Activated T-helper 2 cell treated with anti-CD3 and anti-CD28 coated beads, Interferon-gamma antibody, Interleukin-2, Interleukin-4, amounts not matched to agents 10 μg/mL and 5 μg/mL and 100 μg/mL, durations not matched to agents 14 hours and 24 hours and 36 hours (primary cell): ENCODE measurements at regions not wholly inside any gene's neighbourhood (a gene's known extent, or its start where the extent isn't known, plus 50 kb on each side); places are given as distances from the start of the nearest gene placed in this dataset.
"Not testable (repeated sequence)": the region's sequence is repeated elsewhere in the genome, so short reads cannot be mapped to it uniquely, and the experiment has no call there.

Experiments used
- DNase-seq: peaks from one replicate; pipeline ENCODE4 v3.0.0; 2021; ENCODE audit warnings: low spot score
- H3K27ac Mint-ChIP-seq: one replicate; pipeline ENCODE4 v1.8.0; 2021; ENCODE audit warnings: mixed read lengths
- H3K27me3 Mint-ChIP-seq: one replicate; pipeline ENCODE4 v1.8.0; 2021; ENCODE audit warnings: low read depth, mixed read lengths
- H3K36me3 Mint-ChIP-seq: one replicate; pipeline ENCODE4 v1.8.0; 2021; ENCODE audit warnings: low read depth, mixed read lengths
- H3K4me1 Mint-ChIP-seq: one replicate; pipeline ENCODE4 v1.8.0; 2021; ENCODE audit warnings: low read depth, mixed read lengths
- H3K4me3 Mint-ChIP-seq: one replicate; pipeline ENCODE4 v1.8.0; 2021; ENCODE audit warnings: low read depth, mild to moderate bottlenecking, moderate library complexity, mixed read lengths
- H3K9me3 Mint-ChIP-seq: one replicate; pipeline ENCODE4 v1.8.0; 2021; ENCODE audit warnings: mixed read lengths
- intact Hi-C: fragments of 100-400 bp; cut with micrococcal nuclease; formaldehyde crosslinking; loops from one replicate; pipeline ENCODE4 v1.15.1; 2023

GRCh38 chr6:863127-863526, 170.2 kb upstream of the EXOC2 start:
- H3K27me3 Mint-ChIP-seq, H3K4me1 Mint-ChIP-seq, H3K27ac Mint-ChIP-seq, intact Hi-C loops, H3K36me3 Mint-ChIP-seq, DNase-seq, H3K4me3 Mint-ChIP-seq, H3K9me3 Mint-ChIP-seq: not testable (repeated sequence)

GRCh38 chr6:859936-860335, 167.0 kb upstream of the EXOC2 start:
- no peak overlapping the region for H3K4me3 Mint-ChIP-seq
- intact Hi-C loops: no loop called here
- H3K9me3 Mint-ChIP-seq: no peaks in the 10 kb centered on the region
- H3K4me1 Mint-ChIP-seq: no peaks in the 10 kb centered on the region
- no peak for DNase-seq
- H3K27ac Mint-ChIP-seq: no peak overlapping the region
- H3K36me3 Mint-ChIP-seq: no peaks in the 10 kb centered on the region
- no peaks in the 10 kb centered on the region for H3K27me3 Mint-ChIP-seq

DNA sequence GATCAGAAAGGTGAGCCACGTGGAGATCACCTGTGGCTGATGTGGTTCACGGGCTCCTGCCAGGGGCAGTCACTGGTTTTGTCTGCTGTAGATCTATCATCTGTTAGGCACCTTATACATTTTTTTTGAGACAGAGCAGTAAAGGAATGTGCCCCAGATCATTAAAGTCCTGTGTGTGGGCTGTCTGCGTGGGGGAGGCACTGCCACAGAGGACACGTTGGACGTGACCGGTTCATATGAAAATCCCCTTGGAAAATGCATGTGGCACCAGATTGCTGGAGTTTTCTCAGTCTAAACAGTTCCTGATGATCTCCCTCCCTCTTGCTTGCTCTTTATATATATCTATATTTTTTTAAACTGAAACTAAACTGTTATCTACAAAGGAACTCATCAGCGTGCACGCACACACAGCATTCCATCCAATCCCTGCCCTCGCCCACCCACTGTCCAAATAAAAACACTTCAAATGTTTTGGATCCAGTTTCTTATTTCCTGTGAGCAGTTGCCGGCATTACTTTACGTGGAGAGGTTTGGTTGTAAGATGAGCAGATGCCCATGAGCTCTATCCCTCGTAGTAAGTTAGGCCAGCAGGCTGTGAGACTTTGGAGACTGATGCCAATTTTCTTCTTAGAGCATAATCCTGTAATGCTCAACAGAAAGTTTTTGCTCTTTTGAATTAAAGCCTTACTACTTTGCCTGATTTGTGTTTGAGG, 161.6 kb upstream of the EXOC2 start:
- no peaks in the 10 kb centered on the region for H3K4me1 Mint-ChIP-seq
- no peaks in the 10 kb centered on the region for H3K36me3 Mint-ChIP-seq
- peaks cover 3% of the 10 kb centered on the region for H3K27me3 Mint-ChIP-seq

GRCh38 chr6:852216-852615, 159.3 kb upstream of the EXOC2 start:
- not testable (repeated sequence) for H3K4me1 Mint-ChIP-seq, H3K27ac Mint-ChIP-seq, H3K36me3 Mint-ChIP-seq

More for the DNA sequence above, 161.6 kb upstream of the EXOC2 start:
- Mint-ChIP-seq H3K9me3 (no peaks in the 10 kb centered on the region), H3K27ac (no peak overlapping the region), H3K4me3 (no peak overlapping the region)
- intact Hi-C loops: no loop called here
- no peak for DNase-seq

GRCh38 chr6:849075-849506, 156.2 kb upstream of the EXOC2 start:
- peaks cover 3% of the 10 kb centered on the region for H3K27me3 Mint-ChIP-seq
- no peaks in the 10 kb centered on the region for H3K36me3 Mint-ChIP-seq
- no peak overlapping the region for H3K4me3 Mint-ChIP-seq
- H3K27ac Mint-ChIP-seq: no peak overlapping the region
- H3K4me1 Mint-ChIP-seq: no peaks in the 10 kb centered on the region
- intact Hi-C loops: no loop called here
- no peak for DNase-seq
- H3K9me3 Mint-ChIP-seq: no peaks in the 10 kb centered on the region

More at GRCh38 chr6:852216-852615, 159.3 kb upstream of the EXOC2 start:
- DNase-seq, intact Hi-C loops, H3K9me3 Mint-ChIP-seq, H3K27me3 Mint-ChIP-seq, H3K4me3 Mint-ChIP-seq: not testable (repeated sequence)

GRCh38 chr6:845566-845965, 152.6 kb upstream of the EXOC2 start:
- H3K27me3 Mint-ChIP-seq: peaks cover 8% of the 10 kb centered on the region
- no peak overlapping the region for H3K4me3 Mint-ChIP-seq
- H3K4me1 Mint-ChIP-seq: no peaks in the 10 kb centered on the region
- intact Hi-C loops: no loop called here
- no peaks in the 10 kb centered on the region for H3K9me3 Mint-ChIP-seq
- H3K27ac Mint-ChIP-seq: no peak overlapping the region
- no peaks in the 10 kb centered on the region for H3K36me3 Mint-ChIP-seq
- DNase-seq: no peak

- Mint-ChIP-seq H3K4me1 (no peaks in the 10 kb centered on the region), H3K27ac (no peak overlapping the region), H3K4me3 (no peak overlapping the region), H3K27me3 (peaks cover 9% of the 10 kb centered on the region), H3K9me3 (no peaks in the 10 kb centered on the region), H3K36me3 (no peaks in the 10 kb centered on the region)
- DNase-seq: no peak
- intact Hi-C loops: no loop called here
Measured at GRCh38 chr6:845101-845500, 152.2 kb upstream of the EXOC2 start.

- H3K36me3 Mint-ChIP-seq: no peaks in the 10 kb centered on the region
- no peaks in the 10 kb centered on the region for H3K9me3 Mint-ChIP-seq
- DNase-seq: no peak
- H3K27ac Mint-ChIP-seq: no peak overlapping the region
- intact Hi-C loops: no loop called here
- H3K4me3 Mint-ChIP-seq: no peak overlapping the region
- no peaks in the 10 kb centered on the region for H3K4me1 Mint-ChIP-seq
- H3K27me3 Mint-ChIP-seq: peaks cover 14% of the 10 kb centered on the region
Measured at GRCh38 chr6:842141-842540, 149.2 kb upstream of the EXOC2 start.

DNA sequence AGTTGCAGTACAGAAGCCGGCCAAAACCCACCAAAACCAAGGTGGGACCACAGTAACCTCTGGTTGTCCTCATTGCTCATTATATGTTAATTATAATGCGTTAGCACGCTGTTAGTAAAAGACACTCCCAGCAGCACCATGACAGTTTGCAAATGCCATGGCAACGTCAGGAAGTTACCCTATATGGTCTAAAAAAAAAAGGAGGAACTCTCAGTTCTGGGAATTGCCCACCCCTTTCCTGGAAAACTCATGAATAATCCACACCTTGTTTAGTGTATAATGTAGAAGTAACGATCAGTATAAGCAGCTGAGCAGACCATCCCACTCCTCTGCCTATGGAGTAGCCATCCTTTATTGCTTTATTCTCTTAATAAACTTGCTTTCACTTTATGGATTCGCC, 148.6 kb upstream of the EXOC2 start:
- no peak overlapping the region for H3K4me3 Mint-ChIP-seq
- H3K27ac Mint-ChIP-seq: no peak overlapping the region
- H3K4me1 Mint-ChIP-seq: no peaks in the 10 kb centered on the region
- peaks cover 18% of the 10 kb centered on the region for H3K27me3 Mint-ChIP-seq
- H3K9me3 Mint-ChIP-seq: no peaks in the 10 kb centered on the region
- intact Hi-C loops: no loop called here
- no peak for DNase-seq
- H3K36me3 Mint-ChIP-seq: no peaks in the 10 kb centered on the region

DNA sequence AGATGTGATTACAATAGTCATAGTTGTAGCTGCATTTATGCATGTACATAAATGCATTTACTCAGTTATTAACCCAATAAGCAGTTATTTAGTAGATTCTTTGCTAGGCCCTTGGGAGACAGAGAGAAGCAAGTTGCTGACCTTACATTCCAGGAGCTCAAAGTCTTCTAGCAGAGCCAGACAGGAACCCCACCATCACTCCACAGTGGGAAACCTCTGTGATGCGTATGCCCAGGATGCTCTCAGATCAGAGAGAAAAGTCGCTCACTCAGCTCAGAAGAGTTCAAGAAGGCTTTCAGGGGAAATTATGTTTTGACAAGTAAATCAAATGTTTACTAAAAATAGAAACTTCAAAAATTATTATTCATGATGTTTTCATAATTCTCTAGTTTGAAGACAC, 146.3 kb upstream of the EXOC2 start:
- DNase-seq: no peak
- peaks cover 3% of the 10 kb centered on the region for H3K9me3 Mint-ChIP-seq
- peaks cover 2% of the 10 kb centered on the region for H3K36me3 Mint-ChIP-seq
- peaks cover 21% of the 10 kb centered on the region for H3K27me3 Mint-ChIP-seq
- intact Hi-C loops: no loop called here
- no peaks in the 10 kb centered on the region for H3K4me1 Mint-ChIP-seq
- H3K4me3 Mint-ChIP-seq: no peak overlapping the region
- H3K27ac Mint-ChIP-seq: no peak overlapping the region

DNA sequence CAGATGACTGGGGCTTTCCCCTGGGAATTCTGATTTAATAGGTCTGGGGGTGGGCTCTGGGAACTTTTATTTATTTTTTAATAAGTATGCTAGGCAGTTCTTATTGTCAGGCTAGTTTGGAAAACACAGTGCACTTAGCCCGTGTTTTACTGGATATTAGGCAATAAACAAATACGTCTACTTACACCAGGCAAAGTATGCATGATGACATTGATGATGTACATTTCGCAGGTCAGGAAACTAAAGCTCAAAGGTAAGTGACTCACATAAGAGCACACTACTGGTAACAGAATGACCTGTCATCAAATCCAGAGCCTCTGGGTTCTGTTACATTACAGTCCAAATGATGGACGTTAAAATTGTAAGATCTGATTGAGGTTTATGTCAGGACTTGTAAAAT, 144.4 kb upstream of the EXOC2 start:
- DNase-seq: no peak
- Mint-ChIP-seq H3K27ac (no peak overlapping the region), H3K4me1 (no peaks in the 10 kb centered on the region), H3K36me3 (peaks cover 2% of the 10 kb centered on the region), H3K4me3 (no peak overlapping the region), H3K9me3 (peaks cover 13% of the 10 kb centered on the region), H3K27me3 (peaks cover 21% of the 10 kb centered on the region)
- intact Hi-C loops: no loop called here

DNA sequence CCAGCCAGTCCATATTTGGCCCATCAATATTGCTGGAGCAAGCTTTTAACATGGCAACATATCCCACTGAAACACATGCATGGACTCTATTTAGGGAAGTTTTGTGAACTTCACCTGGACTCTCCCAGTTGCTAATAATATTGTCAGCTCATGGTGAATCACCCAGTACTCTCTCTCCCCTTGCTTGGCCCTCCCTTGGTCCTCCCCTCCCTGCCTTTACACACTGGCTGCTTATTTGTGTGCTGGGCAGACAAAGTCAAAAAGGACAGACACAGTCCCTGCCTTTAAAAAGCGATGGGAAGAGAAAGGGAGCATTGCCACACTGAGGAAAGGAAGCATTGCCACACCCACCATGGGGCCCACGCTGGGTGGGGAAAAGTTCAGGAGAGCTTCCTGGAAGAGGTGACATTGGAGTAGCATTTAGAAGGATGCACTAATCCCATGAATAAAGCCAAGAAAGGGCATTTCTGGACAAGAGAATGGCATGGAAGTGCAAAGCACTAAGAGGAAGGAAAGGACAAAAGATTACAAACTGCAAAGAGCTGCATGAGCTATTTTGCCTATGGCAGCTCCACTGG, 143.4 kb upstream of the EXOC2 start:
- H3K4me1 Mint-ChIP-seq: no peaks in the 10 kb centered on the region
- peaks cover 18% of the 10 kb centered on the region for H3K9me3 Mint-ChIP-seq
- H3K36me3 Mint-ChIP-seq: peaks cover 2% of the 10 kb centered on the region
- H3K4me3 Mint-ChIP-seq: no peak overlapping the region
- peaks cover 21% of the 10 kb centered on the region for H3K27me3 Mint-ChIP-seq
- intact Hi-C loops: no loop called here
- H3K27ac Mint-ChIP-seq: no peak overlapping the region
- no peak for DNase-seq

DNA sequence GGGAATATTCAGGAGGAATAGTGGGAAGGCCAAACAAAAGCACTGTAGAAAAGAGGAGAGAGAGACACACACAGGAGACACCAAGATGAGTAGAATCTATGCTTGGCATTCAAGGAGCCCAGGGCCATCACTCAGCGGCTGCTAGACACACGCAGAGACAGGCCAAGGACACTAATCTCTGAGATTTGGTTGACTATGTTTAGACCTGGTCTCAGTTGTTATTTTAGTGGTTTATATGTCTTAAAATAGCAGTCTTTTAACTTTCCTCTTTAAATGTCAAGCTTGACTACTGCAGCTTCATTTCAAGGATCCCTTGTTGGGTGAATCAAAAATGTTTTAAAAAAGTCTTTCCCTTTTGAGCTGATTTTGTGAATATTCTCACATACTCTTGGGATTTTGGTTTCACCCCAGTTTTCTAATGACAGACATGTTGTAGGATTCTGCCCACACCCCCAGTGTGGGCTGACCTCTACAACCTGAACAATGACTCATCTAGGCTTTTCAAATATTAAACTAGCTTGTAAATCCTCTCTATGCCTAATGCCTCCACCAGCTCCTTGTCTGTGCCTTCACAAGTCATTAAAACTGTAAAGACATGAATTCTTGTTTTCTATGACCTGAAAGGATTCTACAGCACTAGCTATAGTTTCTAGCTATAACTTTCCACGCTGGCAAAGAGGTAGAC, 142.7 kb upstream of the EXOC2 start:
- peaks cover 18% of the 10 kb centered on the region for H3K9me3 Mint-ChIP-seq
- intact Hi-C loops: no loop called here
- H3K4me3 Mint-ChIP-seq: no peak overlapping the region
- H3K27me3 Mint-ChIP-seq: peaks cover 16% of the 10 kb centered on the region
- no peaks in the 10 kb centered on the region for H3K4me1 Mint-ChIP-seq
- DNase-seq: no peak
- peaks cover 2% of the 10 kb centered on the region for H3K36me3 Mint-ChIP-seq
- no peak overlapping the region for H3K27ac Mint-ChIP-seq
